GM12878 (cell line): ENCODE measurements at regions not wholly inside any gene's neighbourhood (a gene's known extent, or its start where the extent isn't known, plus 50 kb on each side); places are given as distances from the start of the nearest gene placed in this dataset.

Source experiments
- POLR2AphosphoS2 ChIP-seq: IDR thresholded peaks from 2 replicates; pipeline ENCODE4 v1.6.1; 2011; ENCODE audit warnings: low read depth, mild to moderate bottlenecking, low read length, improper control_type of control experiment, moderate library complexity
- RELA ChIP-seq: fragments of 450-650 bp; IDR thresholded peaks from 2 replicates; pipeline ENCODE4 v1.8.0; 2014; ENCODE audit warnings: borderline replicate concordance; ENCODE audit not compliant: partially characterized antibody
- SIN3A ChIP-seq: IDR thresholded peaks from 2 replicates; pipeline ENCODE4 v1.6.1; 2012; ENCODE audit warnings: low read depth, low read length, improper control_type of control experiment
- ZNF207 ChIP-seq: fragments of 450-650 bp; IDR thresholded peaks from 2 replicates; pipeline ENCODE4 v1.6.1; 2014; ENCODE audit warnings: antibody characterized with exemption, mild to moderate bottlenecking, borderline replicate concordance
- ZZZ3 ChIP-seq: IDR thresholded peaks from 2 replicates; pipeline ENCODE4 v1.6.1; 2011; ENCODE audit warnings: low read depth; ENCODE audit not compliant: control insufficient read depth, insufficient read length
- TF ChIP-seq, protein P1 (sequence below), 3 experiments: IDR thresholded peaks in 2 of 3; conservative IDR thresholded peaks in 1 of 3; 2 replicates each; pipeline ENCODE4 v1.5.1; 2011; ENCODE audit warnings: low read depth in 3 of 3, low read length in 3 of 3, mild to moderate bottlenecking in 3 of 3, control low read depth in 2 of 3, moderate library complexity in 2 of 3, inconsistent platforms in 1 of 3, mixed read lengths in 1 of 3; ENCODE audit not compliant: control insufficient read depth in 2 of 3, insufficient read depth in 1 of 3; ENCODE audit errors: extremely low read depth in 1 of 3

DNA sequence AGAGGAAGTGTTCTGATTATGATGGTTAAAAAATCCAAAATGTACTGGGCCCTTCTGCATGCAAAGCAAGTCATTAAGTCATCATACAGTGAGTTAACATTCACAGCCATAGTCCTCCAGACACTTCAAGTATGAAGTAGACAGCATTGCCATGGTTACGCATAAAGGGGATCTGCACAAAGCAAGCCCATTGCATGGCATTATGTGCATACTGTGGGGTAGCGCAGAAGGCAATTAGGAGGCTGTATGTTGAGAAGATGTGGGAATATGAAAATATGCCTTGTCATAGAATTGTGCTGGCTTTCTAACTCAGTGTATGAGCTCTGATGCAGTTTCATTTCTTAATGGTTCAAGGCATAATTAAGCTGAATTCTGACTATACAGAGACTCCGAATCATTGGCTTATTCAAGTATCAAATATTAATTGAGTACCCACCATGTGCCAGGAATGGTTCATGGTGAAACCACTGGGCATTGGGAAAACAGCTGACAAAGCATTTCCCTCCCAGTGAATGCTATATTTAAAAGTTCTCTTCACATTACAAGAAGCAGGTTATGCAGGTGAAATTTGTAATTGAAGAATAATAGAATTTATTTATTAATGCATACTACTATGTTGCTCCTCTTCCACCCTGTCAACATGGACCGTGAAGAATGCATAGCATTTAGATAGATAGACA lies 588.9 kb downstream of the ZNF674 start:
- no peak for TF ChIP-seq ZZZ3
- no peak for TF ChIP-seq ZNF207
- TF ChIP-seq, protein P1, sequence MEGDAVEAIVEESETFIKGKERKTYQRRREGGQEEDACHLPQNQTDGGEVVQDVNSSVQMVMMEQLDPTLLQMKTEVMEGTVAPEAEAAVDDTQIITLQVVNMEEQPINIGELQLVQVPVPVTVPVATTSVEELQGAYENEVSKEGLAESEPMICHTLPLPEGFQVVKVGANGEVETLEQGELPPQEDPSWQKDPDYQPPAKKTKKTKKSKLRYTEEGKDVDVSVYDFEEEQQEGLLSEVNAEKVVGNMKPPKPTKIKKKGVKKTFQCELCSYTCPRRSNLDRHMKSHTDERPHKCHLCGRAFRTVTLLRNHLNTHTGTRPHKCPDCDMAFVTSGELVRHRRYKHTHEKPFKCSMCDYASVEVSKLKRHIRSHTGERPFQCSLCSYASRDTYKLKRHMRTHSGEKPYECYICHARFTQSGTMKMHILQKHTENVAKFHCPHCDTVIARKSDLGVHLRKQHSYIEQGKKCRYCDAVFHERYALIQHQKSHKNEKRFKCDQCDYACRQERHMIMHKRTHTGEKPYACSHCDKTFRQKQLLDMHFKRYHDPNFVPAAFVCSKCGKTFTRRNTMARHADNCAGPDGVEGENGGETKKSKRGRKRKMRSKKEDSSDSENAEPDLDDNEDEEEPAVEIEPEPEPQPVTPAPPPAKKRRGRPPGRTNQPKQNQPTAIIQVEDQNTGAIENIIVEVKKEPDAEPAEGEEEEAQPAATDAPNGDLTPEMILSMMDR (IDR thresholded peaks at IDR 0.05 in 2 of 3, conservative IDR thresholded peaks at IDR 0.05 in 1 of 3; ENCODE audit: control insufficient read depth in 2 of 3, extremely low read depth in 1 of 3, insufficient read depth in 1 of 3, low read depth in 3 of 3, low read length in 3 of 3), result no peak
- no peak for TF ChIP-seq RELA
- no peak for TF ChIP-seq SIN3A
- TF ChIP-seq POLR2AphosphoS2, result no peak
